Sciatic nerve (tissue), 2 donors: ENCODE measurements at regions not wholly inside any gene's neighbourhood (a gene's known extent, or its start where the extent isn't known, plus 50 kb on each side); places are given as distances from the start of the nearest gene placed in this dataset.

Experiments used
- ATAC-seq: fragments of 200-7000 bp; cut with Tn5 transposase; one replicate; pipeline ENCODE4 v1.9.1; 2020; ENCODE audit warnings: mild to moderate bottlenecking, moderate library complexity
- DNase-seq: peaks from one replicate; pipeline ENCODE4 v3.0.0-alpha.2; 2020; ENCODE audit warnings: low spot score
- intact Hi-C: fragments of 100-400 bp; cut with DNase I; formaldehyde crosslinking; loops from one replicate; pipeline ENCODE4 v1.14.2; 2022
- donor health status: DM: no; HTN: no; CAD: no.
- donor health status: DM: no; HTN: no; CAD: no.

DNA sequence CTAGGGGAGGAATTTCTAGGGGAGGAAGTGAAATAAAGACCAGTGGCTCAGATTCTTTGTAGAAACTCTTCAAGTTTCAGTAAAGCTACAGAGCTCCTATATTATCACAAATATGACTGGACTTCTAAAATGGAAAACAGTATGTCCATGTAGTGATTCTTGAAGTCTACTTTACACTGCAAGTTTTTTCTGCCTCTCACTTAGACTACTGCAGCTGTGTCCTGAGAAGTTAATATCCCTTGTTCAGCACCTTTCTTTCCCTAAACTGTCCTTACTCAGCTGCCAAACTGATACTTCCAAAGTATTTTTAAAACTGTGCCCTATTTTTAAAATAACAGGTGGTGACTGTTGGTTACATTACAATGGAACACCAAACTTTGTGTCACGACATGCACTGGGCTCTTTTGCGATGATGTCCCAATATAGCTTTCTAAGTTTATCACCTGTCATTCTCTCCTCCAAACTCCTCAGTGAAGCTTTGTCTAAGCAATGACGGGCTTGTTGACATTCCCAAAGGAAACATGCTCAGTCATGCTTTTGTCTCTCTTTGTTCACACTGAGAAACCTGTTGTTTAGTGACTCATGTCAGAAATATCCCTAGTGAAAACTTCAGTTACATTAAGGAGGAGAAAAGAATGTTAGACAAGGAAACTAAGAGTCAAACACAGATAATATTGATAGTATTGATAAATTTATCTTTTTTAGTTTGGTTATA, 341.1 kb downstream of the ARL6IP6 start:
- DNase-seq = no peak
- intact Hi-C loops = no loop called here
- no peak for ATAC-seq

DNA sequence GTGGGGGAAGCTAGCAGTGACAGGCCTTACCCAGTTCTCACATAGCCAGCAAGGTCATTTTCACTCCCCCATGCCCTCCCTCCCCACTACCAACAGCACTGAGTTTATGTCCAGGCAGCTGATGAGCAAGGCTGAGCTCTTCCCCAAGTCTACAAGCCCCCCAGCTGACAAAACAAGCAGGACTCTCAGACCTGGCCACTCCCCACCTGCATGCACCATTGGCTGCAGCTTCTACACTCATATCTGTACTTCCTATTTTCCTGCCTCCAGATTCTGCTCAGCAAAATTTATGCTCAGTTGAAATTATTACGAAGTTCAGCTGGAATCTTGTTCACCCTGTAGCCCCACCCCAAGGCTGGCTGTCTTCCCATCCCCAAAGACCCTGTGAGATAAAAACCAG, 339.3 kb downstream of the ARL6IP6 start:
- ATAC-seq = no peak

DNA sequence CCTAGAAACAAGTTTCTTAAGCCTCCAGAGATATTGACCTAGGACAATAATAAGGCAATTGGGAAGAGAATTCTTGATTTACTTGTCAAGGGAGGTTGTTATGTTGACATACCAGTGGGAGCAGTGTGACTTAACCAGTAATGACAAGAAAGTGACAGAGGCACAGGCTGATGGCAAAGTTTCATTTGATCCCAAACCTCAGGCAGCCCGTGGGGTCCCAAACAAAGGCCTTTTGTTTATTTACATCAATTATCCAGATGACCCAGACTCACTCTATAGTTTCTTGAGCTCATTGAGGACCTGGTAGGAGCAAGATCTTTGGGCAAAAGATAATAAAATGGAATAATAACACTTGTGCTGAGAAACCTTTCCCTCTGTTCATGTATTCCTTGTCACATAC, 336.8 kb downstream of the ARL6IP6 start:
- DNase-seq (no peak), ATAC-seq (no peak)
- intact Hi-C loops = no loop called here

More for the DNA sequence above, 339.3 kb downstream of the ARL6IP6 start:
- intact Hi-C loops = no loop called here
- DNase-seq = no peak

- no peak for ATAC-seq
- intact Hi-C loops = no loop called here
- DNase-seq = no peak
Measured at GRCh38 chr2:153052807-153053559, 334.6 kb downstream of the ARL6IP6 start.

- DNase-seq = no peak
- intact Hi-C loops = no loop called here
- no peak for ATAC-seq
Measured at GRCh38 chr2:153047220-153047619, 328.8 kb downstream of the ARL6IP6 start.

- intact Hi-C loops = no loop called here
- no peak for ATAC-seq
- DNase-seq = no peak
Measured at GRCh38 chr2:153043385-153043784, 325.0 kb downstream of the ARL6IP6 start.

- ATAC-seq (no peak), DNase-seq (no peak)
- intact Hi-C loops = no loop called here
Measured at GRCh38 chr2:153028626-153029025, 310.2 kb downstream of the ARL6IP6 start.

GRCh38 chr2:153027533-153027932, 309.1 kb downstream of the ARL6IP6 start:
- ATAC-seq (no peak), DNase-seq (no peak)

DNA sequence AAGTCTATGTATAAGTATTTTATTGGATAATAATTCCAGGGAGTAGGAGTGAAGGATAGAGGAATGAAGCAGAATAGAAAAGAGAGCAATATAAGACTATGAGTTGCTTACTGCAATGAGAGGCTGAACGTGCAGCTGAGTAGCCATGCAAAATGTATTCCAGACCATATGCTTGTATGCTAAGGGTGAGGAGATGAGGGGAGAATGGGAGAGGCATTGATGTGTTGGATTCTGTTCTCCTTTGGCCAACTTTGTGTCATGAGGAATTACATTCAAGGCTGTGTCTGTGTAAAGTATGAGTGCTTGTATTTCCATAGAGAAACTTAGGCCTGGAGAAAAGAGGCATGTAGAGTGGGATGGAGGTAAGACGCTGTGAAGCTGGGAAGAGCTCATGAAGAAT, 301.8 kb downstream of the ARL6IP6 start:
- no peak for ATAC-seq
- intact Hi-C loops = no loop called here
- DNase-seq = no peak

More at GRCh38 chr2:153027533-153027932, 309.1 kb downstream of the ARL6IP6 start:
- intact Hi-C loops = no loop called here

- no peak for ATAC-seq
- intact Hi-C loops = no loop called here
- DNase-seq = no peak
Measured at GRCh38 chr2:153005071-153005730, 286.8 kb downstream of the ARL6IP6 start.

DNA sequence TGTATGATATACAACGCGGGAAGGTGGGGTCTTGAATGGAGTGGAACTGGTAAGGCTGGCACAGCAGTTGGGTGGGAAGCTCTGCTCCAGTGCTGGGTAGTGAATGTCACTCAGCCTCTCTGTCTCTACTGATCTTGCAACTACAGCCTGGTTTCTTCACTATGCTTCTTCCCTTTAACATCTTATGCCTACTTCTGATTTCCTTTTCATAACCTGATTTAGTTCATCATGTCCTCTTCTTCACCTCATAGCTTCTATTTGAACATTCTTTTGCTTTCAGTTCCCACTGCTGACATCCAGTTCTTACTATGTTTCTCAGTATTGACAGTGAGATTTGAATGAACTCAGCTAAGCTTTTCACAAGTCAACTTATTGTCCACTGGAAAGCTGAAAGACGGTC, 286.2 kb downstream of the ARL6IP6 start:
- DNase-seq = no peak
- intact Hi-C loops = no loop called here

DNA sequence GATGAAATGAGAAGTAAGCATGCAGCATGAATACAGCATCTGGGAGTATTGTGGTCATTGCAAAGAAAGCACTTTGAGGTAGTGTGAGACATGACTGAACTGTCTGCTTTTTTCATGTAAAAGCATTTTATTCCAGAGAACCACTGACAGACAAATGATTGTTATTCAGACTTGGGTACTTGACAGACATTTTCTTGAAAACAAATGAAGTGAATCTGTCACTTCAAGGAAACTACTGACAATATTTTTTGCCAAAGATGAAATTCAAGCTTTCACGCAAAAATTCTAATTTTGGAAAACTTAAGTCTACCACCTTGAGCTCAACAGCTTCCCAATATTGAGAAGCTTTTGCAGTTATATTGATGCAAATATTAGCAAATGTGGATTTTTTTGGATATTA, 255.7 kb downstream of the ARL6IP6 start:
- ATAC-seq = no peak
- DNase-seq = no peak
- intact Hi-C loops = no loop called here

More for the DNA sequence above, 286.2 kb downstream of the ARL6IP6 start:
- ATAC-seq = no peak

DNA sequence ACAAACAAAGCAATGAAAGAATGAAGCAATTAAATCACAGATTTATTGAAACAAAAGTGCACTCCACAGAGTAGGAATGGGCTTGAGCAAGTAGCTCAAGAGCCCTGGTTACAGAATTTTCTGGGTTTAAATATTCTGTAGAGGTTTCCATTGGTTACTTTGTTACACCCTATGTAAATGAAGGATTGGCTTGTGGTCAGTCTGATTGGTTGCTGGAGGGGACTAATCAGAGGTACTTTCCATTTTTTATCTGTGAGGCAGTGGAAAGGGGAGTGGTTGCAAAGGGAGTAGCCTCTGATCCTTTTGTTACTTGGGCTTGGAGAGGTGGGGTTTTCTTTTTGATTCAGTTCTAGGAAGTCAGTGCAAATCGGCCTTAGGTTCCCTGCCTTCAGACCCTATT, 253.3 kb downstream of the ARL6IP6 start:
- ATAC-seq = no peak
- intact Hi-C loops = no loop called here
- DNase-seq = no peak

DNA sequence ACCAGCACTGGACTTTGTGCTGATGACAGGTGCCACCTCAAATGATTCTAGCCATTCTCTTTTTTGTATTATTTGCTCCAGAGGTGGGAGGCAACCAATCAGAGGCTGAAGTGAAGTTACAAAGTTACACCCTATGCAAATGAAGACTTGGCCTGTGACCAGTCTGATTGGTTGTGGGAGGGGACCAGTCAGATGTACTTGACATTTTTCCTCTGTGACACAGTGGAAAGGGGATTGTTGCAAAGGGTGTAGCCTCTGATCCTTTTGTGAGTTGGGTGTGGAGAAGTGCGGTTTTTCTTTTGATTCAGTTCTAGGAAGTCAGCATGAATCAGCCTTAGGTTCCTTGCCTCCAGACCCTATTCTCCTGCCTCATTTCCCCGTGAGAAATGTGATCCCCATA, 244.0 kb downstream of the ARL6IP6 start:
- ATAC-seq (no peak), DNase-seq (no peak)
- intact Hi-C loops = no loop called here

DNA sequence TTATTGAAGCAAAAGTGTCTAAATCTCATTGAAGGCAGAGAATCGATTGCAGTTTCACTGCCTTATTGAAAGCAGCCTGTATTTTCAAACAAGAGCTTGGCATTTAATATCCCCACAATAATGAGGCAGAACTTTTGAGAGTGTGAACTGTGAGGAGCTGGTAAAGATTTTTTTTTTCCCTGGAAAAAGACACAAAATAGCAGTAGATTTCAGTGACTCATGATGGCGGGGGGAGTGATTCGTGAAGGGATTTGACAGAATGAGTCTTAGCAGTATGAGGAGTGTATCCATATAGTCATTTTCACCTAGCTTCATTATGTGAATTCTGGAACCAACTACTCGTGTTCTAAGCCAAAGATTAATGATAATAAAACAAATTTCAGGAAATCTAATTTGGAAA, 242.9 kb downstream of the ARL6IP6 start:
- ATAC-seq (no peak), DNase-seq (no peak)
- intact Hi-C loops = no loop called here

GRCh38 chr2:152950126-152950525, 231.7 kb downstream of the ARL6IP6 start:
- intact Hi-C loops = no loop called here
- DNase-seq (no peak), ATAC-seq (no peak)

GRCh38 chr2:152944099-152944498, 225.7 kb downstream of the ARL6IP6 start:
- intact Hi-C loops = no loop called here
- ATAC-seq = no peak

DNA sequence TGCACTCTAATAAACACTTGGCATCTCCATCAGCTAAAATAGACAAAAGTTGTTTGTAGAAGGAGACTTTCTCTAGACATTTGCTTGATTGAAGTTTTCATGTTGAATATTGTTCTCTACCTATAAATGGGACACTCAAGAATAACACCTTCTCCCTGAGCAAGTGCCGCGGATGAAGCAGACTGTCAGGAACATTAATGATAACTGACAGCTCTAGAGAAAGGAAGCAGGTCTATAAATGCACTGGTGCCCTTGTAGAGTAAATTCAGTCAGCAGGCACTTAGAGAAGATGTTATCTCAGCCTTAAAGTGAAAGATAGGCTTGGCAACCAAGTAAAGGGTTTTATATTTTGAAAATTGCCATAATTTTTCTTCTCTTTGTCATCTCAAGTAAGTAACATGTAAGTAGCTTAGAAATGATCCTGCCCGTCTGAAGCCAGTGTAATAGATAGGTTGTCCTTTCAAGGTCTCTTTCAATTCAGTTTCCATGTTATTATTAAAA, 224.6 kb downstream of the ARL6IP6 start:
- intact Hi-C loops = no loop called here
- no peak for DNase-seq
- no peak for ATAC-seq

More at GRCh38 chr2:152944099-152944498, 225.7 kb downstream of the ARL6IP6 start:
- no peak for DNase-seq

- ATAC-seq = no peak
- DNase-seq = no peak
- intact Hi-C loops = no loop called here
Measured at GRCh38 chr2:152930501-152930900, 212.1 kb downstream of the ARL6IP6 start.

DNA sequence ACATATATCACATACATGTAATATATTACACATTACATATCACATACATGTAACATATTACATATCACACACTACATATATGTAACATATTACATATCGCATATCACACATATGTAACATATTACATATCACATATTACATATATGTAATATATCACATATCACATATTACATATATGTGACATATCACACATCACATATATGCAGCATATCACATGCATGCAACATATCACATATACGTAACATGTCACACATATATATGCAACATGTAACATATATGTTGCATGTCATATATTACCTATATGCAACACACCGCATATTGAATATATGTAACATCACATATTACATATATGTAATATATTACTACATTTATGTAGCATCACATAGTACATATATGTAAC, 211.2 kb downstream of the ARL6IP6 start:
- intact Hi-C loops = no loop called here
- DNase-seq = no peak

More for the DNA sequence above, 211.2 kb downstream of the ARL6IP6 start:
- no peak for ATAC-seq
